NCI-H748 (cell line): ENCODE measurements at regions not wholly inside any gene's neighbourhood (a gene's known extent, or its start where the extent isn't known, plus 50 kb on each side); places are given as distances from the start of the nearest gene placed in this dataset.

Experiments used
- DNase-seq: peaks from one replicate; lab custom pipeline; 2025; ENCODE audit not compliant: unreplicated experiment; lab: John Stamatoyannopoulos, UW

- DNase-seq = no peak
Observed at GRCh38 chr16:48105976-48106375, 49.8 kb downstream of the ABCC12 start.

GRCh38 chr16:48105456-48105855 is 50.3 kb downstream of the ABCC12 start:
- no peak for DNase-seq

- no peak for DNase-seq
Observed at GRCh38 chr16:48103591-48103990, 52.2 kb downstream of the ABCC12 start.

GRCh38 chr16:48102083-48103008 is 53.4 kb downstream of the ABCC12 start:
- peak; percentile 56 for DNase-seq

GRCh38 chr16:48101069-48101674 is 54.6 kb downstream of the ABCC12 start:
- DNase-seq = no peak

- DNase-seq = no peak
Observed at GRCh38 chr16:48099455-48099854, 56.3 kb downstream of the ABCC12 start.

- no peak for DNase-seq
Observed at GRCh38 chr16:48098472-48098871, 57.3 kb downstream of the ABCC12 start.

- DNase-seq = no peak
Observed at GRCh38 chr16:48091117-48091516, 64.7 kb downstream of the ABCC12 start.

GRCh38 chr16:48089053-48089792 is 66.6 kb downstream of the ABCC12 start:
- DNase-seq = no peak

- no peak for DNase-seq
Observed at GRCh38 chr16:48087639-48088038, 68.2 kb downstream of the ABCC12 start.

GRCh38 chr16:48086422-48086821 is 69.4 kb downstream of the ABCC12 start:
- DNase-seq = no peak

- no peak for DNase-seq
Observed at GRCh38 chr16:48085729-48086128, 70.1 kb downstream of the ABCC12 start.

- no peak for DNase-seq
Observed at GRCh38 chr16:48084826-48085225, 71.0 kb downstream of the ABCC12 start.

- no peak for DNase-seq
Observed at GRCh38 chr16:48082516-48082915, 73.3 kb downstream of the ABCC12 start.

GRCh38 chr16:48081656-48082055 is 74.1 kb downstream of the ABCC12 start:
- DNase-seq = no peak

GRCh38 chr16:48076455-48077012 is 79.3 kb downstream of the ABCC12 start:
- no peak for DNase-seq

GRCh38 chr16:48075398-48075797 is 80.4 kb downstream of the ABCC12 start:
- no peak for DNase-seq

- DNase-seq = no peak
Observed at GRCh38 chr16:48067388-48067787, 88.4 kb downstream of the ABCC12 start.

GRCh38 chr16:48064971-48065370 is 90.8 kb downstream of the ABCC12 start:
- DNase-seq = no peak

- no peak for DNase-seq
Observed at GRCh38 chr16:48062681-48063080, 93.1 kb downstream of the ABCC12 start.

GRCh38 chr16:48059936-48060335 is 95.9 kb downstream of the ABCC12 start:
- no peak for DNase-seq
